Medulla oblongata (tissue), 1 donor: ENCODE measurements at regions not wholly inside any gene's neighbourhood (a gene's known extent, or its start where the extent isn't known, plus 50 kb on each side); places are given as distances from the start of the nearest gene placed in this dataset.

Source experiments
- DNase-seq: peaks from one replicate; pipeline ENCODE4 v3.0.0-alpha.2; 2015; ENCODE audit errors: extremely low spot score

DNA sequence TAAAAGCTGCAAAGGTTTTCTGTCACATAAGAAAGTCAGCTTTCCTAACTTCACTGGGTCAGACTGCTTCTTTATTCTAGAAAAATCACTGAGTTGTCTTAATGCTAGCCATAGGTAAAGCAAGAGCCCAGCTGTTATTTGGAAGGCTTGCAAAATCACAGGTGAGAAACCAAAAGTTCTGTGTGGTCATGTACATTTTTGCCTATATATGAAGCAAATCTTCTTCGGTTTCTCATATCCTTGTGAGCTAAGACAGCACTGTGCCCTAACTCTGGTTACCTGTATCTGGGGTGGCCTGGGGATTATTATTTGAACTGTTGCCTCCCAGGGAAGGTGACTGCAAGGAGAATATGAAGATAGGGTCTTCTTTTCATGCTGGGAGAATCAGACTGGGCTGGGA lies 444.9 kb upstream of the CLINT1 start:
- no peak for DNase-seq

DNA sequence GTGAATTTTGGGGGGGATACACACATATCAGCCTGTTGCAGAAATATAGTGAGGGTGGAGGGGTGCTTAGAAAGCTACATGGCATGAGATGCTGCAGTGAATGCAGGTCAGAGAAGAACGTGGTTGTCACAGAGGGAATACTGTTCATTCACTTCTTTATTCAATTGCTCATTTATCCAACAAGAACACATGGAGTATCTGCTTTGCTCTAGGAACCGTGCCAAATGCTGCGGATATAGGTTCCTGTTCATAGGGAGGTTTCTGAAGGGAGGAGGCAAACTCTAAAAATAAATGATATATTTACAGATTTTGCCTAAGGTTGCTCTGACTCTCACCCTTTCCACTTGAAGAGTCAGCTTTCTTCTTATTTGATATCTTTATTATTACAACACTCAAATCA lies 444.3 kb upstream of the CLINT1 start:
- no peak for DNase-seq

DNA sequence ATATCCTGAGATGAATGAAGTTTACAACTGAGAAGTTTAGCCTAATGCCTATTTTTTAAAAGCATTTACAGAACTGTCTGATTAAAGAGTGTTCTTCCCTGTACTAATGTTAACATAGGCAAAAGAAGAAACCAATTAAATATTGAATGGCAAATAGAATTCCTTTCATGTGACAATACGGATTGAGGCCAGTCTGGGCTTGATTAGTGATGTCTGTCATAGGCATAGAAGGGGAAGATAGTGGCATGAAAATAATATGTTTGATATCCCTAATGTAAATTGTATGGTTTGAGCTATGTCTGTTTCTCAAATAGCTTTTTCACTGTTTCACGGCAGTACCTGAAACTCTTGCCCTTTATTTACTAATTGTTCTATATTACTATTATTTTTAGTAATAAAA lies 443.1 kb upstream of the CLINT1 start:
- no peak for DNase-seq

DNA sequence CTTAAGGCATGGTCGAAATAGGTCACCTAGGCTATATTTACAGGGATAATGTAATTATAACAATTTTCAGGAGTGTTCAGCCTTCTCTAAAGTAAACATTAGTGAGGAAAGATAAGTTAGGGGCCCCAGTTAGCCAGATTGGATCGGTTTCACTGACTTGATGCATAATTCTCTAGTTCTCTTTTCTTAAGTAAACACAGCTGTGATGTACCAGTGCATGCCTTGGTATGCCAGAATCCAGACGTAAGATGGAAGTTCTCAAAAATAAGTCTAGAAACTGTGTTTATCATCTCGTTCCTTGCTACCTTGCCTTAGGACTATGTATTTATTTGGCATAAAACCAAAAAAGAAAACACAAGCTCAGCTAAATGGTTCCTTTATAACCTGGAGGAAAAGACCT lies 442.2 kb upstream of the CLINT1 start:
- no peak for DNase-seq

DNA sequence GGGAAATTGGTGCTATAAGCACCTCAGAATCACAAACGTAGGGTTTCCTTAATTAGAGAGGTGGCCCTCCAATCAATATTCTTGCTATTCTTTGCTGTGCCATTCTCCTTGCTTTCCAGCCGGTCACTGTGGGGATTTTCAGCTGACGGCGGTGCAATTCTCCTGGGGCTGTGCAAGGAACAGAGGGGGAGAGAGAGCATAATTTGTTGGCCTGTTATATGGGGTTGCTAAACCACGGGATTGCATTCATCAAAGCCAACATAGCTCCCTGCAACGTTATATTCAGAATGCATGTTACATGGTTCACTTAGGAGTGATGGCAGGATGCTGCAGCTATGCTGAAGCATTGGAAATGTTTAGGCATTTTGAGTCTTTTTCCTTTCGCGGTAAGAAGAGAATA lies 441.3 kb upstream of the CLINT1 start:
- no peak for DNase-seq

DNA sequence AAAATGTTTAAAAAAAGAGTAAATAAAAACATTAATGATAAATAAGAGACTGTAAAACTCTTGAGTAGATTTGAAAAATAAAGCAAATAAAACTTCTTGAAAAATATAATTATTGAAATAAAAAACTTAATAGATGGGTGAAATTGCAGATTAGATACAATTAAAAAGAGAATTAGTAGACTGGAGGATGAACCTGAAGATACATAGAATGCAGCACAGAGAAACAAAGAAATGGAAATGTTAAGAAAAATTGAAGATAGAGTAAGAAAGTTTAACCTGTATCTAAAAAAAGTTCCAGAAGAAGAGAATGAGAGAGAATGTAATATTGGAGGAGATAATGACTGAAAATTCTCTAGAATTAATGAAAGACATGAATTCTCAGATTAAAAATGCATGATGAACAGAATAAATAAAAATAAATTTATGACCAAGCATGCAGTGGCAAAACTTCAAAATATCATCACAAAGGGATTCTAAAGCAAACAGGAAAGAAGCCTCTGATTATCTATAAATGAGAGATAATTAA lies 438.1 kb upstream of the CLINT1 start:
- no peak for DNase-seq

DNA sequence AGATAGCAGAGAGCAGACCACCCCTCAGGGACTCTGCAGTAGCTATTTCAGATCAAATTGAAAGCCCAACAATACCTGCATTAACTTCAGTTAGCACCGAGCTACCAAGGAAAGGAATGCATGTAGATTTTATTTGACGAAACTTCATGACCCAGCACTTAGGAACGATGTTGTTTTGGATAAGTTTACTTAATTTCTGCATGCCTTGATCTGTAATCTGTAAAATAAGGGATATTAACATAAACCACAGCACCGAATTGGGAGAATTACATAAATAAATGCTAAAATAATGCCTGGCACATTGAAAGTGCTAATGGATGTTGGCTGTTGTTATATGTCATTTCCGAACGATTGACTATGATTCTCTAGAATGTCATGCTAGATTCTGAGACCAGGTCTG lies 435.8 kb upstream of the CLINT1 start:
- no peak for DNase-seq

DNA sequence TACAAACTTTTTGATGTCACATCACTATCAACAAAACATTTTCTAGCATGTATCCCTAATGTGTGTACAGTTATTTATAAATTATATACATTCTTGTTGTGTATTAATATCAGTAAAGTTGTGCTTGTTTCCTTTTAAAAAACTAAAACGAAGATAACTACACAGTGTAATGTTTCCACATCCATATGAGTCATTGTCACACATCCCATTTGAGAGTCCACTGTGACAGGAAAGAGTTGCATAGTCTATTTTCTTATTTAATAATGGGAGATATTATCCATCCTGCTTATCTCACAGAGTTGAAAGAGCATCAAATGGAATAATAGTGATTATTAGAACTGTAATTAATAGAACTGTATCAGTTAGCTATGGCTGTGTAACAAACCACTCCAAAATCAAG lies 434.0 kb upstream of the CLINT1 start:
- DNase-seq, result no peak

DNA sequence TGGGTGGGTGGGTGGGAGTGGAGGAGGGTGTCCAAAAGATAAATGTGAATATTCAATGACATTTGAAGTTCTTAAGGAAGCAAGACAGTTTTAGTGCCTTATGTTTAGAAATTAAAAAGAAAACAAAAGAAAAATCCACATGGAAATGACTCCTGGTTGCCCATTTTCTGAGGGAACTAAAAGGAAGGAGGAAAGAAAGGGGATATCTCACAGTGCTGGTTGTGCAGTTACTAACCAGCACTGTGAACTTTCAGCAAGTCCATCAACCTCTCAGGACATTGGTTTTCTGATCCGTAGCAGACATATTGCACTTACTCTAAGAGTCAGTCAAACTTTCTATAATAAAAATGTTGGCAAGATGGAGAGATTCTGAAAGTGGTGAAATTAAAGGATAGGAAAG lies 431.0 kb upstream of the CLINT1 start:
- DNase-seq, result no peak

DNA sequence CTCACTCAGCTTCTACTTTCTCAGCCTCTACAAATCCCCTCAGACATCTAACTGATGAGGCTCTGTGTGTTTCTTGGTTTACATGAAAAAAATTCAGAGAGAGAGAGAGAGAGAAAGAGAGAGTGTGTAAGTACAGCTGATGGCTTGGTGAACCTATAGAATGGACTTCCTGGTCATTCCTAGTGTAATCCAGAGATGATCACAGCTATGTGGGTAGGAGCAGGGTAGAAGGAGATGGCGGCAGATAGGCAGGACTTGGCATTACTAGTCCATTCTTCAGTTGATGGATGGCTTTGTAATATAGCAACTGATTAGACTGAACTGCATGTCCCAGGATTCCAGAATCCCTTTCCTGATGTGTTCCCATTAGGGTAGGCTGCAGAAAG lies 429.3 kb upstream of the CLINT1 start:
- no peak for DNase-seq

DNA sequence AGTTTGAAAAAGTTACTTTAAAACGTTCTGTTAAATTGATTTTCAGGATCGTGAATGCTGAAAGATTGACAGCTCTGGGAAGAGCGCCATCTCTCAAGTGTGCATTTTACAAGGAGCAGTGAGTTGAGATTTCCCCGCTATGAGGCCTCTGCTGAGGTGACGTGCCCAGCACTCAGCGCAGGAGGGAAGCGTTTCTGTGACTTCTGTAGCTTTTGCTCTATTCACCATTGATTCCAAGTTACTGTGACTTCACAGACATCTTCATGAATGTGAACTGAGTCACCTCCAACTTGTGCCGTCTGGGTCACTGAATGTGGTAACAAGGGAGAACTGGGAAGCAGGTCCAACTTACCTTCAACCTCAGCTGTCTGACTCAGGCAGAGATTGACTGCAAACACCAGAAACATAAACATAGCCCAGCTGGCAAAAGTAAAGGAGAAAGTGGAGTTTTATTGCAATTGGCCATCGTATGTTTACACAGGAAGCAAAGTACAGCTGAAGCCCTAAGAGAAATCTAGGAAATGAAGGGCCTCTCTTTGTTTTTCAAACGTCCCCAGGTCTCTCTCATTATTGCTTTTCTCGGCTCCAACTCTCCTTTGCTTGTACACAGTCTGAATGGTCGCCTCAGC lies 428.8 kb upstream of the CLINT1 start:
- DNase-seq, result no peak

DNA sequence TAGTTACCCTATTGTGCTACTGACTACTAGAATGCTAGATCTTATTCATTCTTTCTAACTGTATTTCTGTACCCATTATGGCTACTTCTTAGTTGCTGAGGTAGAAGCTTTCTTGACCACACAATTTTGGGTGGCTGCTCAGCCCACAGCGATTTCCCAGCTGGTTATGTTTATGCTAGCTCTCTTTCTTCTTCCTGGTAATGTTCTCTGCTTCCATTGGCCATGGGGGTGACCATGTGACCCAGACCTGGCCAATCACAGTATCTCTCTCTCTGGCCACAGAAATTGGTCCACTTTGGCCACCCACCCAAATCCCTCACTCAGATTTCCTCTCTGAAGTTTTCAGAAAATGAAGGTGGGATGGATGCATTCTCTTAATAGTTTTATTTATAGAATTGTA lies 427.9 kb upstream of the CLINT1 start:
- DNase-seq, result no peak

DNA sequence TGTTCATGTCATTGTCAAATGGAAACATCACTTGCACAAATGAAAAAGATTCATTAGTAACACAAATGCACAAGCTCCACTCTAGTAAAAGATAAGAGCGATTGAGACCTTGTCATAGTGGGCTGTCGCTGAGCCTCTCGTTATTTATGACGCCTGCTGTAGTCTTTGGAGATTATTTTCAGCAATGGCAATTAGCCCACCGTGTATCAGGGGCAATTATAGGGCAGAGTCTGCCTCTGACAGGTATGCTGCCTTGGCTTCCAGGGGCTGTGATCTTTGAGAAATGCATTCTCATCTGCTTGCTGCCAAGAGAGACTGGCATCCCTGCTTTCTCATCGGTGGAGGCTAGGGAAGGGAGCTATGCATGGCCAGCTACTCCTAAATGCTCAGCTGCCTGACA lies 426.8 kb upstream of the CLINT1 start:
- no peak for DNase-seq

DNA sequence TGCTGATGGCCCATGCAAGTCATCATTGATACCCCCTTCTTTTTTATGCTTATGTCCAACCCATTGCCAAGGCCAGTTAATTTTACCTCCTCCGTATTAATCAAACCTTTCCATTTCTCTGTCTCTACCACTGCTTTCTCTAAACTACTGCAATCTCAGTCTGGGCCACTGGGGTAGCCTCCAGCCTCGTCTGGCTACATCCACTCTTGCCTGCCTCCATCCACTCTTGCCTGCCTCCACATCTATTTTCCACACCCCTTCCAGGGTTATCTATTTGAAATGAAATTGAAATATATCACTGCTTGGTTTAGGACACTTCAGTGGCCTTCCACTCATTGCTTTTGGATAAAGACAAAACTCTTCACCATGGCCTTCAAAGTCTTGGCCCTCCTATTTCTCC lies 425.3 kb upstream of the CLINT1 start:
- no peak for DNase-seq

DNA sequence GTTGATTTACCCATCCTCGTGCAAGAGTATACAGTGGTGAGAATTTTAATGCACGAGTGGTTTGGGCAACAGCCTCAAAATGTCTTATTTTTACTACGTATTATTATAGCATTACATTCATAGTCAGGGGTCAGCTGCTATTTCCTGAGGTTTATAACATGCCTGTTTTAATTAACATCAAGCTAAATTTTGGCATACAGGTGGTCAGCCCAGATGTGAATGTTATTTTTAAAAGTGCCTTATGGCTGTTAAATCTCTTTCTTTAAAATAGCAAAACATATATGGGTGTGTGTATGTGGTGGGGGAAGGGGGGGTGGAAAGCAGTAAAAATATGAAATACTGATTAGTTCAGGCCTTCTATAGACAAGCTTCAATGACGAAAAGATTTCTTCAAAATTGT lies 424.5 kb upstream of the CLINT1 start:
- no peak for DNase-seq

DNA sequence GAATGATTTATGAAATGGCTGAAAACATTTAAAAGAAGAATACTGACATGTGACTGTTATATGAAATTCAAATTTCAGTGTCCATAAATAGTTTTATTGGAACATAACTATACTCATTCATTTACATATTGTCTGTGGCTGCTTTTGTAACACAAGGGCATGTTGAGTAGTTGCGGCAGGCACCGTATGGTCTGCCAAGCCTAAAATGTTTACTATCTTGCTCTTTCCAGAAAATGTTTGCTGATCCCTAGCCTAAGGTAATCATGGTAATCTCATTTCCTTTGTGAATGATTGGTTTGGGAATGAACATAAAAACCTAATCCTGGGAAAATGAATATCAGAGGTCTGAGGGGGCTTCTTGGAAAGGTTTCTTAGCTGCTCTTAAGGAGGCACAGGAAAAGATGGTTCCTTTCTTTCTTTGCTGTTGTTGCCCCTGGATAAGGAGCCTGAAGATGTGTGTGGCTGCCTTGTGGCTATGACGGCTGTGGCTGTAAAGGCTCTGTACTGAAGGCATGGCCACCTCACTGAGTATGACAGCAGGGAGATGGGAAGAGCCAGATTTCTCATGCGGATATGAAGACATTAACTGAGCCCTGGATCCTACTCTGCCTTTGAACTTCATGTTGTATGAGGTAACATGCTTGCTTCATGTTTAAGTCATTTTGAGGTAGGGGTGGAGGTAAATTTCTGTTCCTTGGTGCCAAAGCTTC lies 419.4 kb upstream of the CLINT1 start:
- DNase-seq, result no peak

DNA sequence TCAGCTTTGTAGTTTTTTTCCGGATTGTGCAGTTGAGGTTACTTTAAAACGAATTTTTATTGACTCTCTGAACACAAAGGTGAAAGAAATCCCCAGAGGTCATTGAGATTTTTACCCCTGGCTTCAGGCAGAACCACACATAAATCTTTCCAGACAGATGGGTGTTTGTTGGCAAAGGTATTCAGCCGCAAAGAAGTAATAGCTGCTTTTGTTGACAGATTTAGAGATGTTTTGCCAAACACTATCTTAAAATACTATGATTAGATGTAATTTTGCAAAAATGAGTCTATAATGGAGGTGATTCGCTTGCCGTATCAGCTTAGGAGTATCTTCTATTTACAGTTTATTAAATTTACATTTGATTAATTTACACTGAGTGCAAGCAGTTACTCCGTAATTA lies 418.3 kb upstream of the CLINT1 start:
- no peak for DNase-seq

DNA sequence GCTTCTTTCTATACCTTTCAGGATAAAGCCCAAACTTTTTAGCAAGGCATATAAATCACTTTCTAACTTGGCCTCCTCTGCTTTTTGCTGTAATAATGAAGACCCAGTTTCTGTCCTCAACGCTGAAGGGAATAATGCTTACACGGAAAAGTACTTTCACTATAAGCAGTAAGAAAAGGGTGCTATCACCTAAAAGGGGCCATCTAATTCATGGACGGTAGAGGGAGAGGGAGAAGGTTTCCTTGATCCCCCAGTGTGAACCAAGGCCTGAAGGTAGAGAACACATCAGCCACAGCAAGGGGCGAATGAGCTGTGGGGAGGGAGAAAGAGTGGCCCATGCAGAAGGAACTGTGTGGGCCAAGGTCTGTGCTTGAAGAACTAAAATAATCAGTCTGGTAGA lies 417.7 kb upstream of the CLINT1 start:
- DNase-seq, result no peak

DNA sequence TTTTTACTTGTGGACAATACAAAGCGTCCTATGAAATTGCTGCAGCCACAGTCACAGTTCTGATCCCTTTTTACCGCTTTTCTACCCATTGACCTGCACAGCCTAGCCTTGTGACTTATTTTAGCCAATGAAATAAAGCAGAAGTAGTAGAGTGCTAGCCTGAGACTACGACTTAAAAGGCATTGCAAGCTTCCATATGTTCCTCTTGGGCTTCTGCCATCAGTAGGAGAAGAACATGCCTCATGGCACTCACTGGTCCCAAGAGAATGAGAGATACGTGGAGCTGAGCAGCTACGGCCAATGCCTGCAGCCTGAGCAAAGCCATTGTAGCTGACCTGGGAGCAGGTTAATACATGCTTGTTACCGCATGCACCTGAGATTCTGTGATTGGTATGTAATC lies 416.6 kb upstream of the CLINT1 start:
- DNase-seq, result no peak

DNA sequence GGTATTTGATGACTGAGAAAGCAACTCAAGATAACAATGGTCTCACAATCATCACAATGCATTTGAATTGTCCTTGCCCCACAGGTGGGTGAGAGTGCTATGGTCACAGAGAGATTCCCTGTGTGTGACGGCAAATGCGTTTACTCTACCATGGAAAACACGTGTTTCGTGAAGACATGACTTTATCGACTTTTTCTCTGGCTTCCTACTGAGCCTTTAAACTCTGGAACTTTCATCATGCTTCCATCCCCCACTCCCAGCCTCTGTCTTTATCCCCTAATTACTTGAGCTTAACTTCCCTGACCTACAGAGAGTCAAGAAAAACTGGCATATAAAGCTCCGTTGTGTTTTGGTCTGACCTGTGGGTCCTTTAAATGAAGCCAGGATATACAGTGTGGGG lies 414.1 kb upstream of the CLINT1 start:
- no peak for DNase-seq

DNA sequence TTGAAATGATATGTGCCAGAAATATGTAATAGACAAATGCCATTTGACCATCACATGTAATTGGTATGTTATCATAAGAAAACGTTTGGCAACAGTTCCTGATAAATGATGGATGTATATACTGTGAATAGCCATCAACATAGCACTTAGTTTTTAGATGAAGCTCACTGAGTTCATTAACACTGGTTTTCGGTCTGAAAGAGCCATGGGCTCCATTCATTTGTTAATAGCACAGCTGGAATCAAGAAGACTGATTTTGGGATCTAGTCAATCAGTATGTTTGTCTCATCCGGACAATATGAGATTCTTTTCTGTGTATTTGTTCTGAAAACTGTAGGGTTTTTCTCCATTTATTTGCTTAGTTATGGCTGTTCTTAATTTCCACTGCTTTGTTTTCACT lies 413.5 kb upstream of the CLINT1 start:
- no peak for DNase-seq

DNA sequence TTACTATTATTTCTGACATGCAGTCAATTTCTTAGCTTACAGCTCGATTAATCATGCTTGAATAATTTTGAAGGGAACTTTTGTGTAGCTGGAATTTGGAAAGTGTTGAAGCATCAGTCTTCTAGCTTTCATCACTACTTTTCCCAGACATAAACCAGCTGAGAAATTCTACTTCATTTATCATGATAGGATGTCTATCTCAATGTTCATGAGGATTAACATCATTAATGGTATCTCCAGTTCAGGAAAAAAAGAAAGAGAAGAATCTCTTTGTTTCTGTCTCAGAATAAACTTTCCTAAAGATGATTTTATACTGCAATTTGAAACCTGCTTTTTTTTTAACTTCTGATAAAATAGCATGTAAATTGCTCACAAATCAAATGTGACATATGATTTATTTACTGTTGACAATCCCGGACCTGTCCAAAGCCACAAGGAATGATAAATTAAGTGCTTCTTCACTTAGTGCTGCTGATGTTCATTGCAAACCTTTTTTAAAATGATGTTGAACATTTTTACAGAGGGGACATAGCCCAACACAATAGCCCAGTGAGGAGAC lies 412.1 kb upstream of the CLINT1 start:
- no peak for DNase-seq

DNA sequence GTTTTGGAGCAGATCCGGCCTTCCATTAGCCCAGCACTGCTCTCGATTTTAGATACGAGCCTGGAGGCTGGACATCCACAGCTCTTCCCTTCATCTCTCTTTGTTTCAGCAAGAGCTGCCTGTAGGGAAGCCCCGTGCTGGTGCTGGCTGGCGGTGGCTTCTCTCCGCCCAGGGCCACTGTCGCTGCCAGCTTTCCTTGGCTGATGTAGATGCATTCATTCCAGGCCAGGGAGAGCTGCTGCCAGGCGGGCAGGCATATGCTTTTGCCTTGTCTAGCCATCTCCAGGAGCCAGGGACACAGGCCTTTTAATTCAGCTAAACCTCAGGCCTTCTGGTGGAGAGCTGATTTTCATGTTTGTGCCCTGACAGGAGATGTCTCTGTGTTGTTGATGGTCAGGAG lies 409.3 kb upstream of the CLINT1 start:
- DNase-seq, result peak; percentile 79

DNA sequence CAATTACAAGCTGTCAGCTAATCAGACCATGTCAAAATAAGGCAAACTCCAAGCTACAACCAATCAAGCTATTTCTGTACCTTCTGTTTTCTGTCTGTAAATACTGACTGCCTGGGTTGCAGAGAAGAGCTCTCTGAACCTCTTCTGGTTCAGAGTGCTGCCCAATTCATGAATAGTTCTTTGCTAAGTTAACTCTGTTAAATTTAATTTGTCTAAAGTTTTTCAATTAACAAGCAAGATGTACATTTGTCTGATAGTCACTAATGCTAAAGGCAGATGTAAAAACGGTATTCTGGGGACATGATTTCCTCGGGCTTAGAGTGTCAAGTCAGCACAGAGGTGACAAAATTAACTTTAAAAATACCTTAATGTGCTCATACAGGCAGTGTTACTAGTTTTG lies 408.3 kb upstream of the CLINT1 start:
- DNase-seq, result no peak
